Thyroid gland (tissue), 4 donors: ENCODE measurements at regions not wholly inside any gene's neighbourhood (a gene's known extent, or its start where the extent isn't known, plus 50 kb on each side); places are given as distances from the start of the nearest gene placed in this dataset.

ENCODE experiments used
- CTCF ChIP-seq, 6 experiments: fragments of 200-600 bp in 3 of 6; fragments of 450-650 bp in 3 of 6; sonication (generic) in 3 of 6; IDR thresholded peaks; one replicate each; pipeline ENCODE4 v1.5.1; 2016 to 2019; ENCODE audit warnings: antibody characterized with exemption in 6 of 6, mild to moderate bottlenecking in 2 of 6, inconsistent platforms in 1 of 6, moderate library complexity in 1 of 6
- POLR2A ChIP-seq, 2 donors: fragments of 450-650 bp; IDR thresholded peaks; one replicate each; pipeline ENCODE4 v1.6.1; 2017; ENCODE audit warnings: antibody characterized with exemption in 2 of 2, mild to moderate bottlenecking in 2 of 2, moderate library complexity in 1 of 2

- TF ChIP-seq POLR2A (IDR thresholded peaks at IDR 0.05) (no peak), CTCF (IDR thresholded peaks at IDR 0.05) (no peak)
Observed at GRCh38 chr20:53859684-53860083, 210.7 kb downstream of the BCAS1 start.
